22Rv1 (cell line): ENCODE measurements at regions not wholly inside any gene's neighbourhood (a gene's known extent, or its start where the extent isn't known, plus 50 kb on each side); places are given as distances from the start of the nearest gene placed in this dataset.

ENCODE experiments used
- CTCF ChIP-seq: fragments of 450-650 bp; IDR thresholded peaks from 2 replicates; pipeline ENCODE4 v1.5.1; 2017; ENCODE audit warnings: mild to moderate bottlenecking
- ZFX ChIP-seq: fragments of 450-650 bp; IDR thresholded peaks from 2 replicates; pipeline ENCODE4 v1.6.1; 2017; ENCODE audit warnings: antibody characterized with exemption, borderline replicate concordance

GRCh38 chr14:34275530-34275929 lies 186.5 kb downstream of the SPTSSA start:
- TF ChIP-seq CTCF: no peak
- no peak for TF ChIP-seq ZFX
